ENCODE measurements at regions not wholly inside any gene's neighbourhood (a gene's known extent, or its start where the extent isn't known, plus 50 kb on each side); places are given as distances from the start of the nearest gene placed in this dataset.
"Not testable (repeated sequence)": the region's sequence is repeated elsewhere in the genome, so short reads cannot be mapped to it uniquely, and the experiment has no call there.

GRCh38 chr7:110461621-110462020, 629.3 kb upstream of the LRRN3 start:
- DNase-seq (ENCODE audit: low read depth) = no peak

GRCh38 chr7:110470420-110470819, 620.5 kb upstream of the LRRN3 start:
- no peak for DNase-seq (ENCODE audit: low read depth)

- DNase-seq (ENCODE audit: low read depth) = not testable (repeated sequence)
Measured at GRCh38 chr7:110472419-110472818, 618.5 kb upstream of the LRRN3 start.

GRCh38 chr7:110480964-110481363, 610.0 kb upstream of the LRRN3 start:
- DNase-seq (ENCODE audit: low read depth) = no peak

- no peak for DNase-seq (ENCODE audit: low read depth)
Measured at GRCh38 chr7:110483553-110483952, 607.4 kb upstream of the LRRN3 start.

GRCh38 chr7:110484356-110484755, 606.6 kb upstream of the LRRN3 start:
- DNase-seq (ENCODE audit: low read depth) = no peak

- DNase-seq (ENCODE audit: low read depth) = no peak
Measured at GRCh38 chr7:110486549-110486948, 604.4 kb upstream of the LRRN3 start.

GRCh38 chr7:110502888-110503465, 588.0 kb upstream of the LRRN3 start:
- DNase-seq (ENCODE audit: low read depth) = peak; percentile 8

GRCh38 chr7:110507369-110507768, 583.6 kb upstream of the LRRN3 start:
- DNase-seq (ENCODE audit: low read depth) = no peak

GRCh38 chr7:110507832-110508231, 583.1 kb upstream of the LRRN3 start:
- DNase-seq (ENCODE audit: low read depth) = no peak

- DNase-seq (ENCODE audit: low read depth) = not testable (repeated sequence)
Measured at GRCh38 chr7:110514975-110515551, 575.9 kb upstream of the LRRN3 start.

- no peak for DNase-seq (ENCODE audit: low read depth)
Measured at GRCh38 chr7:110519851-110520250, 571.1 kb upstream of the LRRN3 start.

- no peak for DNase-seq (ENCODE audit: low read depth)
Measured at GRCh38 chr7:110521357-110521911, 569.5 kb upstream of the LRRN3 start.

- no peak for DNase-seq (ENCODE audit: low read depth)
Measured at GRCh38 chr7:110522061-110522760, 568.7 kb upstream of the LRRN3 start.

GRCh38 chr7:110522761-110523200, 568.1 kb upstream of the LRRN3 start:
- DNase-seq (ENCODE audit: low read depth) = peak; percentile 18

GRCh38 chr7:110529175-110529574, 561.8 kb upstream of the LRRN3 start:
- no peak for DNase-seq (ENCODE audit: low read depth)

- DNase-seq (ENCODE audit: low read depth) = no peak
Measured at GRCh38 chr7:110531186-110531585, 559.7 kb upstream of the LRRN3 start.

- peak; percentile 10 for DNase-seq (ENCODE audit: low read depth)
Measured at GRCh38 chr7:110534241-110534931, 556.5 kb upstream of the LRRN3 start.

- DNase-seq (ENCODE audit: low read depth) = no peak
Measured at GRCh38 chr7:110539216-110539615, 551.7 kb upstream of the LRRN3 start.

- DNase-seq (ENCODE audit: low read depth) = no peak
Measured at GRCh38 chr7:110541962-110542361, 549.0 kb upstream of the LRRN3 start.

GRCh38 chr7:110544194-110544593, 546.7 kb upstream of the LRRN3 start:
- DNase-seq (ENCODE audit: low read depth) = no peak

GRCh38 chr7:110548372-110548771, 542.6 kb upstream of the LRRN3 start:
- DNase-seq (ENCODE audit: low read depth) = no peak

Measured in M059J (cell line).